ENCODE measurements at regions not wholly inside any gene's neighbourhood (a gene's known extent, or its start where the extent isn't known, plus 50 kb on each side); places are given as distances from the start of the nearest gene placed in this dataset.
"Not testable (repeated sequence)": the region's sequence is repeated elsewhere in the genome, so short reads cannot be mapped to it uniquely, and the experiment has no call there.

DNA sequence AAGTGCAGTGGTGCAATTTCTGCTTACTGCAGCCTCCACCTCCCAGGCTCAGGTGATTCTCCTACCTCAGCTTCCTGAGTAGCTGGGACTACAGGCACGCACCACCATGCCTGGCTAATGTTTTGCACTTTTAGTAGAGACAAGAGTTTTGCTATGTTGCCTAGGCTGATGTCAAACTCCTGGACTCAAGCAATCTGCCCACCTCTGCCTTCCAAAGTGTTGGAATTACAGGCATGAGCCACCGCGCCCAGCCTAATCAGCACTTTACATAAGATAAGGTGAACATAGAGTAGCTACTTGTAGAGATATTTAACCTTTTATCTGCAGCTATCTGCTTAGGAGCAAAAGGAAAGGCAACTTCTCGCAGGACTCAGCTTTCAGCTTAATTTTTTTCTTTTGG is 77.5 kb upstream of the RGPD5 start:
- TF ChIP-seq, protein P1, sequence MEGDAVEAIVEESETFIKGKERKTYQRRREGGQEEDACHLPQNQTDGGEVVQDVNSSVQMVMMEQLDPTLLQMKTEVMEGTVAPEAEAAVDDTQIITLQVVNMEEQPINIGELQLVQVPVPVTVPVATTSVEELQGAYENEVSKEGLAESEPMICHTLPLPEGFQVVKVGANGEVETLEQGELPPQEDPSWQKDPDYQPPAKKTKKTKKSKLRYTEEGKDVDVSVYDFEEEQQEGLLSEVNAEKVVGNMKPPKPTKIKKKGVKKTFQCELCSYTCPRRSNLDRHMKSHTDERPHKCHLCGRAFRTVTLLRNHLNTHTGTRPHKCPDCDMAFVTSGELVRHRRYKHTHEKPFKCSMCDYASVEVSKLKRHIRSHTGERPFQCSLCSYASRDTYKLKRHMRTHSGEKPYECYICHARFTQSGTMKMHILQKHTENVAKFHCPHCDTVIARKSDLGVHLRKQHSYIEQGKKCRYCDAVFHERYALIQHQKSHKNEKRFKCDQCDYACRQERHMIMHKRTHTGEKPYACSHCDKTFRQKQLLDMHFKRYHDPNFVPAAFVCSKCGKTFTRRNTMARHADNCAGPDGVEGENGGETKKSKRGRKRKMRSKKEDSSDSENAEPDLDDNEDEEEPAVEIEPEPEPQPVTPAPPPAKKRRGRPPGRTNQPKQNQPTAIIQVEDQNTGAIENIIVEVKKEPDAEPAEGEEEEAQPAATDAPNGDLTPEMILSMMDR (IDR thresholded peaks at IDR 0.05), result not testable (repeated sequence)
- not testable (repeated sequence) for TF ChIP-seq POLR2A (IDR thresholded peaks at IDR 0.05)

Data from thyroid gland (tissue), 4 donors.